ENCODE measurements at regions not wholly inside any gene's neighbourhood (a gene's known extent, or its start where the extent isn't known, plus 50 kb on each side); places are given as distances from the start of the nearest gene placed in this dataset.

DNA sequence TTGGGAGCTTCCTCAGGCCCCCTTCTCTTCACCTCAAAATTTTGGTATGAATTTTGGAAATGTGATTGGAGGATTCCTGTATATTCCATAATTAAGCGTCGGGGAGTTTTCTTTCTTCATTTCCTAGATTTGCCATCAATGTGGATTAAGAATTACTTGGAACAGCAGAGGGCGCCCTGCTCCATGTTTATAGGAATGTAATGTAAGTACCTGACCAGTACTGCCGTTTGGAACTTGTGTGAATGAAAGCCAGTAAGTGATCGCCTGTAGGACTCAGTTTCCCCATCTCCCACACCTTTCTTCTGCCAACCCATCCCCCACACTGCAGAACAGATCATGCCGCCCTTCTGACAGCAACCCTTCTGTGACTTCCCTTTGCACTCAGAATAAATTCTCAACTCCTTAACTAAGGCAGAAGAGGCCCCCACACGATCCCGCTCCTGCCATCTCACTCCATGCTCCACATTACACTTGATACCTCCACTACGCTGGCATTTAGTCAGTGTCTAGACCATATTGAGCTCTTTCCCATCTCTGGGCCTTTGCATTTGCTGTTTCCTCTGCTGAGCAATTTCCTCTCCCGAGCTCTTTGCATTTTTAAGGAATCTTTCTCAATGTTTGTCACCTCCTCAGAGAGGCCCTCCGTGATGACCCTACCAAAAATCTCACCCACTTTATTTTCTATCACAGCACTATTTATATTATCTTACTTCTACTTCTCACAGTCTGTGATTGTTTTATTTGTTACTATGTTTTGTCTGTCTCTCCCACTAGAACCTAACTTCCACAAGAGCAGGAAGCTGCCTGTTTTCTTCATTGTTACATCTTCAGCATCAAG is 79.5 kb upstream of the HTR4 start:
- H4K20me1 ChIP-seq (ENCODE audit: low read length): no peaks in the 10 kb centered on the region
- H2AFZ ChIP-seq (ENCODE audit: low read length): peak overlapping the region; percentile 65
- no peaks in the 10 kb centered on the region for H3K27me3 ChIP-seq (ENCODE audit: low read length)
- H3K9me3 ChIP-seq (ENCODE audit: low read length): no peaks in the 10 kb centered on the region
- intact Hi-C loops (cut with micrococcal nuclease): loop anchor here (1.0 to 2.0 kb wide), 8 partner anchors 228 to 535 kb away; no protein-coding TSS in a partner anchor
- BruUV-seq (replicated peaks): no TSS peak
- peaks cover 54% of the 10 kb centered on the region for H3K4me1 ChIP-seq (ENCODE audit: insufficient read depth, low read length)
- peak; percentile 99 for DNase-seq
- H3K4me2 ChIP-seq (ENCODE audit: low read length): peak overlapping the region; percentile 66
- peak; percentile 54 for ATAC-seq
- no peaks in the 10 kb centered on the region for H3F3A ChIP-seq (ENCODE audit: low read length, unreplicated experiment)
- CTCF ChIA-PET: interaction anchor here (0.6 to 4.6 kb wide), 12 partner anchors 92 to 410 kb away, joined by 3 to 47 read pairs (median 6); partner anchors contain the start of gene ADRB2
- H3K36me3 ChIP-seq (ENCODE audit: low read depth, low read length): no peaks in the 10 kb centered on the region
- no peaks in the 10 kb centered on the region for H3K9me2 ChIP-seq (replicated peaks; ENCODE audit: low read length)
- POLR2A ChIA-PET (ENCODE audit: unreplicated experiment): interaction anchor here (0.7 kb wide), 1 partner anchor 92 kb away, joined by 3 read pairs; no protein-coding TSS in a partner anchor
- H3K27ac ChIP-seq (ENCODE audit: low read length): peak overlapping the region; percentile 10; the same call in 1 of the 2 replicates
- no peaks in the 10 kb centered on the region for H3K79me2 ChIP-seq (ENCODE audit: low read length)
- H3K9ac ChIP-seq (ENCODE audit: low read length): peak overlapping the region; percentile 22; the same call in 1 of the 2 replicates
- no peak for TF ChIP-seq EZH2 (IDR thresholded peaks at IDR 0.05; ENCODE audit: low read length, unreplicated experiment)
- peak; percentile 97 for TF ChIP-seq CTCF (conservative IDR thresholded peaks at IDR 0.05; ENCODE audit: low read depth, low read length)
- H3K4me3 ChIP-seq (ENCODE audit: low read length): peak overlapping the region; percentile 30; the same call in 1 of the 2 replicates

- POLR2A ChIA-PET (ENCODE audit: unreplicated experiment): interaction anchor here (0.7 kb wide), 1 partner anchor 176 kb away, joined by 3 read pairs; no protein-coding TSS in a partner anchor
- BruUV-seq (replicated peaks): no TSS peak
These were observed 80.2 kb upstream of the HTR4 start for GRCh38 chr5:148734518-148734917.

More at GRCh38 chr5:148734518-148734917, 80.2 kb upstream of the HTR4 start:
- H3K4me1 ChIP-seq (ENCODE audit: insufficient read depth, low read length): peaks cover 54% of the 10 kb centered on the region
- H3K36me3 ChIP-seq (ENCODE audit: low read depth, low read length): no peaks in the 10 kb centered on the region
- TF ChIP-seq CTCF (conservative IDR thresholded peaks at IDR 0.05; ENCODE audit: low read depth, low read length): peak; percentile 62
- TF ChIP-seq EZH2phosphoT487 (IDR thresholded peaks at IDR 0.05; ENCODE audit: borderline replicate concordance, low read length): no peak
- DNase-seq (peak; percentile 58), ATAC-seq (no peak)
- CTCF ChIA-PET: interaction anchor here (0.7 to 4.6 kb wide), 11 partner anchors 92 to 409 kb away, joined by 3 to 47 read pairs (median 7); partner anchors contain the start of gene ADRB2
- peak overlapping the region; percentile 65; the same call in 1 of the 2 replicates for H2AFZ ChIP-seq (ENCODE audit: low read length)
- no peak overlapping the region for H3K9ac ChIP-seq (ENCODE audit: low read length)
- H3F3A ChIP-seq (ENCODE audit: low read length, unreplicated experiment): no peaks in the 10 kb centered on the region
- H3K9me2 ChIP-seq (replicated peaks; ENCODE audit: low read length): no peaks in the 10 kb centered on the region
- H3K27ac ChIP-seq (ENCODE audit: low read length): peak overlapping the region; percentile 10; the same call in 1 of the 2 replicates
- H3K4me3 ChIP-seq (ENCODE audit: low read length): no peak overlapping the region
- no peaks in the 10 kb centered on the region for H3K79me2 ChIP-seq (ENCODE audit: low read length)
- H4K20me1 ChIP-seq (ENCODE audit: low read length): no peaks in the 10 kb centered on the region
- no peaks in the 10 kb centered on the region for H3K9me3 ChIP-seq (ENCODE audit: low read length)
- intact Hi-C loops (cut with micrococcal nuclease): loop anchor here (1.0 kb wide), 1 partner anchor 394 kb away; no protein-coding TSS in a partner anchor
- H3K27me3 ChIP-seq (ENCODE audit: low read length): no peaks in the 10 kb centered on the region
- peak overlapping the region; percentile 66 for H3K4me2 ChIP-seq (ENCODE audit: low read length)
